ENCODE measurements at regions not wholly inside any gene's neighbourhood (a gene's known extent, or its start where the extent isn't known, plus 50 kb on each side); places are given as distances from the start of the nearest gene placed in this dataset.

DNA sequence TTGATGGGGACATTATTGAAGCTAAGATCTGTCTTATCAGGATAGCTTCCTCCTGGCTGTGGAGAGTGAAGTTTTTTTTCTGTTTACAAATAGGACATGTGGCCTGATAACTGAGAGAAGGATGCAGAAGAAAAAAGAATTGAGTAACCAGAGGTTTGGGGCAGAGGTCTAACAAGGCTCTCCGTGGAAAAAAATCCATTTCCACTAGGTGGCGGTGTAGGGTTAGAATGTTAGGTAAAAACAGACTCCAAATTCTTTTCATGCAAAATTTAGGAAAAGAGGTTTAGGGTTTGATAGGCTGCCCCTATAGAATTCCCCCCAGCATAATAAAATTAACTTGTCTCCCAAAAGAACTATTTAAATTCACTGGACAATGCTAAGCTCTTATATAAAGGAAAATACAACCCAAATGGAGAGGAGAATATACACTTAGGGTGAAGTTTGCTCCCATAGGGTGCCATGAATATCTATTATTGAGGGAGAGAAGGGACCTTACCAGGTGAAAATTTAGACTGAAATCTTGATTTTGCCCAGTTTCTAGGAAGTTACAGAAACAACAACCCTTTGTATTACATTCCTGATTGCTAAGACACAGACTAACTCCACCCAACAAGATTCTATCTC, 1560.4 kb downstream of the OTOL1 start:
- Histone ChIP-seq H3K4me3 (ENCODE audit: low read depth, low read length, poor library complexity, severe bottlenecking) (no peak overlapping the region), H3K36me3 (ENCODE audit: insufficient read depth, low read length, poor library complexity, severe bottlenecking) (no peaks in the 10 kb centered on the region), H3K9me3 (ENCODE audit: low read depth, low read length, poor library complexity, severe bottlenecking) (peaks cover 20% of the 10 kb centered on the region), H3K27me3 (replicated peaks; ENCODE audit: insufficient read depth, low read depth, low read length, poor library complexity) (no peaks in the 10 kb centered on the region), H3K4me1 (ENCODE audit: insufficient read depth, low read length, poor library complexity, severe bottlenecking) (no peaks in the 10 kb centered on the region), H3K27ac (ENCODE audit: low read depth, low read length, poor library complexity, severe bottlenecking) (peak overlapping the region; percentile 41)
- peak; percentile 88 for DNase-seq (ENCODE audit: low spot score)
- BruUV-seq (replicated peaks): no TSS peak
- intact Hi-C loops (cut with micrococcal nuclease; ENCODE audit: unreplicated experiment): loop anchor here (5.0 to 10.0 kb wide), 5 partner anchors 130 to 1142 kb away; no protein-coding TSS in a partner anchor
- CTCF ChIA-PET: interaction anchor here (0.6 kb wide), 1 partner anchor 411 kb away, joined by 4 read pairs; no protein-coding TSS in a partner anchor
- no peak for TF ChIP-seq EZH2 (IDR thresholded peaks at IDR 0.05; ENCODE audit: borderline replicate concordance, low read depth, low read length, poor library complexity, severe bottlenecking)
- TF ChIP-seq, protein P1, sequence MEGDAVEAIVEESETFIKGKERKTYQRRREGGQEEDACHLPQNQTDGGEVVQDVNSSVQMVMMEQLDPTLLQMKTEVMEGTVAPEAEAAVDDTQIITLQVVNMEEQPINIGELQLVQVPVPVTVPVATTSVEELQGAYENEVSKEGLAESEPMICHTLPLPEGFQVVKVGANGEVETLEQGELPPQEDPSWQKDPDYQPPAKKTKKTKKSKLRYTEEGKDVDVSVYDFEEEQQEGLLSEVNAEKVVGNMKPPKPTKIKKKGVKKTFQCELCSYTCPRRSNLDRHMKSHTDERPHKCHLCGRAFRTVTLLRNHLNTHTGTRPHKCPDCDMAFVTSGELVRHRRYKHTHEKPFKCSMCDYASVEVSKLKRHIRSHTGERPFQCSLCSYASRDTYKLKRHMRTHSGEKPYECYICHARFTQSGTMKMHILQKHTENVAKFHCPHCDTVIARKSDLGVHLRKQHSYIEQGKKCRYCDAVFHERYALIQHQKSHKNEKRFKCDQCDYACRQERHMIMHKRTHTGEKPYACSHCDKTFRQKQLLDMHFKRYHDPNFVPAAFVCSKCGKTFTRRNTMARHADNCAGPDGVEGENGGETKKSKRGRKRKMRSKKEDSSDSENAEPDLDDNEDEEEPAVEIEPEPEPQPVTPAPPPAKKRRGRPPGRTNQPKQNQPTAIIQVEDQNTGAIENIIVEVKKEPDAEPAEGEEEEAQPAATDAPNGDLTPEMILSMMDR (conservative IDR thresholded peaks at IDR 0.05; ENCODE audit: low read depth, low read length): peak; percentile 67
- POLR2A ChIA-PET (ENCODE audit: low non-redundant PET): no interaction called here

DNA sequence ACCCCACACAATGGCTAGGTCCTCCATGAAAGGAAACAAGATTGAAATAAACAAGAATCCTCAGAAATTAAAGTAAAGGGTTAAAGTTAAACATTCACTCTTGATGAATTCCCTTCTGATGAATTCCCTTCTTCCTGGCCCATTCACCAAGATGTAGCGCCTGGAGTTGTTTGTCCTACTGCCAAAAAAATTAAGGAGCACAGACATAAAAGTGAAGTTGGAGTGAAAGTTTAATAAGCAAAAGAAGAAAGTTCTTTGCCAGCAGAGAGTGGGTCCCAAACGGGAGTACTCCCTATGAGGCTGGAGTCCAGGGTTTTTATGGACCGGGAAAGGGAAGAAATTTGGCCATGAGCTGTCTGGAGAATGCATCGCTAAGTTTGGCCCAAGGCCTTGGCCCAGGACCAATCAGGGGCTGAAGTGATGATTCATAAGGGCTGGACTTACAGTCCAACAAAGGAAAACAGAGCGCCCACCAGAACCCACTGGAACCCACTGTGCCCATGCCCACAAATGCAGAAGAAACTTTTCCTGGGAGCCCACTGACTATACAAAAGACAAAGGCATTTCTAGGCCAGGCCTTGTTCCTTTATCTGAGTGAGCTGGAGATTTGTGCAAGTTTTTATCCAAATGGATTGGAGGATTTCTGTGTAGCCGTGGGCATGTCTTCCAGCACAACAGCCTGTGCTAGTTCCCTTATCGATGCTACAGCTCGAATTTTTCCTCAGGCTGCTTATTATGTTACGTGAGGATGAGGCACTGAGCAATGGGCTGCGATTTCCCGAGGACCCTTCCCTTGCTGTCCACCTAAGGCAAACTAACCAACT, 1561.6 kb downstream of the OTOL1 start:
- ChIA-PET POLR2A (ENCODE audit: low non-redundant PET) (no interaction called here), CTCF (no interaction called here)
- Histone ChIP-seq H3K9me3 (ENCODE audit: low read depth, low read length, poor library complexity, severe bottlenecking) (peaks cover 15% of the 10 kb centered on the region), H3K27ac (ENCODE audit: low read depth, low read length, poor library complexity, severe bottlenecking) (peak overlapping the region; percentile 41), H3K4me3 (ENCODE audit: low read depth, low read length, poor library complexity, severe bottlenecking) (no peak overlapping the region), H3K4me1 (ENCODE audit: insufficient read depth, low read length, poor library complexity, severe bottlenecking) (no peaks in the 10 kb centered on the region), H3K27me3 (replicated peaks; ENCODE audit: insufficient read depth, low read depth, low read length, poor library complexity) (no peaks in the 10 kb centered on the region), H3K36me3 (ENCODE audit: insufficient read depth, low read length, poor library complexity, severe bottlenecking) (no peaks in the 10 kb centered on the region)
- no peak for DNase-seq (ENCODE audit: low spot score)
- BruUV-seq (replicated peaks): no TSS peak
- TF ChIP-seq EZH2 (IDR thresholded peaks at IDR 0.05; ENCODE audit: borderline replicate concordance, low read depth, low read length, poor library complexity, severe bottlenecking): no peak
- TF ChIP-seq, protein P1 (conservative IDR thresholded peaks at IDR 0.05; ENCODE audit: low read depth, low read length): no peak
- intact Hi-C loops (cut with micrococcal nuclease; ENCODE audit: unreplicated experiment): loop anchor here (5.0 to 10.0 kb wide), 5 partner anchors 129 to 1143 kb away; no protein-coding TSS in a partner anchor

DNA sequence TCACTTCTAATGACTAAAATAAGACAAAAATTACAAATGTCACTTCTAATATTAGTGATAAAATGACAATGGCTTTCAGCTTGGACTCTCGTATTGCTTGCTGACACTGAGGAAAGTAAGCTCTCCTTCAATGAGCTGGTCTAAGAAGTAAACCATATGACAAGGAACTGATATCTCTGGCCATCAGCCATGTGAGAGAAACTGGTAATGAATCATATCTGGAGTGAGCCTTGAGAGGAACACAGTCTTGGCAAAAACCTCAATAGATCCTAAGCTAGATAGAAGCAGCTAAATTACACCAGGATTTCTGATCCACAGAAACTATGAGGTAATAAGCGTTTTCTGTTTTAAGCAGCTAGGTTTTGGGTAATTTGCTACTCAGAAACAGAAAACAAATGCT, 1575.1 kb downstream of the OTOL1 start:
- BruUV-seq (replicated peaks): no TSS peak
- DNase-seq (ENCODE audit: low spot score): peak; percentile 44
- intact Hi-C loops (cut with micrococcal nuclease; ENCODE audit: unreplicated experiment): loop anchor here (10.0 kb wide), 1 partner anchor 1217 kb away; no protein-coding TSS in a partner anchor
- no peaks in the 10 kb centered on the region for H3K27me3 ChIP-seq (replicated peaks; ENCODE audit: insufficient read depth, low read depth, low read length, poor library complexity)
- H3K9me3 ChIP-seq (ENCODE audit: low read depth, low read length, poor library complexity, severe bottlenecking): peaks cover 9% of the 10 kb centered on the region
- POLR2A ChIA-PET (ENCODE audit: low non-redundant PET): no interaction called here
- H3K27ac ChIP-seq (ENCODE audit: low read depth, low read length, poor library complexity, severe bottlenecking): no peak overlapping the region
- H3K4me1 ChIP-seq (ENCODE audit: insufficient read depth, low read length, poor library complexity, severe bottlenecking): no peaks in the 10 kb centered on the region
- CTCF ChIA-PET: no interaction called here
- no peak overlapping the region for H3K4me3 ChIP-seq (ENCODE audit: low read depth, low read length, poor library complexity, severe bottlenecking)
- no peaks in the 10 kb centered on the region for H3K36me3 ChIP-seq (ENCODE audit: insufficient read depth, low read length, poor library complexity, severe bottlenecking)
- TF ChIP-seq, protein P1 (conservative IDR thresholded peaks at IDR 0.05; ENCODE audit: low read depth, low read length): no peak
- TF ChIP-seq EZH2 (IDR thresholded peaks at IDR 0.05; ENCODE audit: borderline replicate concordance, low read depth, low read length, poor library complexity, severe bottlenecking): no peak

Measured in A673 (cell line).